A549 (cell line): ENCODE measurements at regions not wholly inside any gene's neighbourhood (a gene's known extent, or its start where the extent isn't known, plus 50 kb on each side); places are given as distances from the start of the nearest gene placed in this dataset.

Experiments used
- ATAC-seq, 2 experiments: fragments of 200-7000 bp in 1 of 2; fragments of >200 bp in 1 of 2; cut with Nextera tagmentation in 1 of 2; cut with Tn5 transposase in 1 of 2; 3 replicates each; pipeline versions ENCODE4 v1.8.0 to v1.9.1; 2018 to 2020; ENCODE audit warnings: mild to moderate bottlenecking in 1 of 2, moderate library complexity in 1 of 2
- CTCF ChIA-PET: fragments of 300-600 bp; sonication (Branson Sonifier 250); formaldehyde crosslinking; extraction: SDS; loops from one replicate; lab custom pipeline; 2021; ENCODE audit warnings: antibody characterized with exemption, inconsistent platforms; lab: Yijun Ruan, JAX
- POLR2A ChIA-PET: fragments of 350-600 bp; formaldehyde crosslinking; extraction: SDS; loops from one replicate; lab custom pipeline; 2021; ENCODE audit warnings: antibody characterized with exemption, inconsistent platforms; lab: Yijun Ruan, JAX
- DNase-seq, 2 experiments: peaks; one replicate each; pipeline versions ENCODE4 v3.0.0 to v3.0.0-alpha.2; 2011 to 2016; ENCODE audit warnings: low read depth in 1 of 2, low spot score in 1 of 2
- FAIRE-seq: peaks from 2 replicates; lab custom pipeline; 2011; peaks lifted over from hg19 to GRCh38; lab: Jason Lieb, UNC
- H3K27ac ChIP-seq, 2 experiments: fragments of >200 bp; sonication (Bioruptor Twin); formaldehyde crosslinking; 3 replicates each; pipeline ENCODE4 v1.5.1; 2016 to 2017
- H3K4me1 ChIP-seq: fragments of >200 bp; sonication (Bioruptor Twin); formaldehyde crosslinking; 3 replicates; pipeline ENCODE4 v1.6.1; 2016
- H3K4me2 ChIP-seq: fragments of >200 bp; sonication (Bioruptor Twin); formaldehyde crosslinking; 3 replicates; pipeline ENCODE4 v1.6.1; 2016
- H3K4me3 ChIP-seq: fragments of >200 bp; sonication (Bioruptor Twin); formaldehyde crosslinking; 3 replicates; pipeline ENCODE4 v1.5.1; 2016
- H3K9me3 ChIP-seq: fragments of >200 bp; sonication (Bioruptor Twin); formaldehyde crosslinking; 3 replicates; pipeline ENCODE4 v1.6.1; 2016
- ATOH8 ChIP-seq: fragments of 250-450 bp; sonication (Bioruptor Pico); IDR thresholded peaks from 2 replicates; pipeline ENCODE4 v1.5.0; 2020; ENCODE audit warnings: low read depth, mild to moderate bottlenecking, moderate library complexity
- BHLHE40 ChIP-seq: IDR thresholded peaks from 2 replicates; pipeline ENCODE4 v1.6.1; 2012; ENCODE audit warnings: low read depth, low read length, inconsistent platforms
- CHD4 ChIP-seq: fragments of 200-600 bp; sonication (generic); IDR thresholded peaks from 2 replicates; pipeline ENCODE4 v1.6.1; 2016; ENCODE audit warnings: antibody characterized with exemption, mild to moderate bottlenecking, borderline replicate concordance
- ELK1 ChIP-seq: fragments of 150-350 bp; IDR thresholded peaks from 2 replicates; pipeline ENCODE4 v1.6.1; 2014; ENCODE audit warnings: low read depth, mild to moderate bottlenecking, low read length
- EP300 ChIP-seq, 2 experiments: fragments of >200 bp; sonication (Bioruptor Twin); formaldehyde crosslinking; IDR thresholded peaks; 2 replicates in 1 of 2; 3 replicates in 1 of 2; pipeline ENCODE4 v1.6.1; 2016 to 2017
- FOXS1 ChIP-seq: fragments of 250-450 bp; sonication (Bioruptor Pico); IDR thresholded peaks from 2 replicates; pipeline ENCODE4 v1.5.0; 2020; ENCODE audit warnings: mild to moderate bottlenecking, moderate library complexity
- GATA3 ChIP-seq: IDR thresholded peaks from 2 replicates; pipeline ENCODE4 v1.6.1; 2012; ENCODE audit warnings: borderline replicate concordance
- HDAC2 ChIP-seq: fragments of 200-600 bp; sonication (generic); IDR thresholded peaks from 2 replicates; pipeline ENCODE4 v1.6.1; 2016
- HMGXB4 ChIP-seq: fragments of 250-450 bp; sonication (Bioruptor Pico); IDR thresholded peaks from 2 replicates; pipeline ENCODE4 v1.5.0; 2021; ENCODE audit warnings: mild to moderate bottlenecking, moderate library complexity, borderline replicate concordance
- HOXB13 ChIP-seq: fragments of 250-450 bp; sonication (Bioruptor Pico); IDR thresholded peaks from 2 replicates; pipeline ENCODE4 v1.5.0; 2020; ENCODE audit warnings: low read depth, mild to moderate bottlenecking, moderate library complexity
- JUN ChIP-seq, 2 experiments: fragments of >200 bp; sonication (Bioruptor Twin); formaldehyde crosslinking; IDR thresholded peaks; 2 replicates in 1 of 2; 3 replicates in 1 of 2; pipeline ENCODE4 v1.6.1; 2016 to 2017
- MAFK ChIP-seq: fragments of 450-650 bp; IDR thresholded peaks from 2 replicates; pipeline ENCODE4 v1.6.1; 2014; ENCODE audit not compliant: partially characterized antibody
- MAX ChIP-seq: IDR thresholded peaks from 2 replicates; pipeline ENCODE4 v1.6.1; 2012
- MYC ChIP-seq: IDR thresholded peaks from 2 replicates; pipeline ENCODE4 v1.6.1; 2012; ENCODE audit warnings: mild to moderate bottlenecking, inconsistent platforms, low read length, improper control_type of control experiment, borderline replicate concordance
- NFE2L2 ChIP-seq: fragments of 150-350 bp; conservative IDR thresholded peaks from 2 replicates; pipeline ENCODE4 v1.6.1; 2014; ENCODE audit warnings: low read length
- NR3C1 ChIP-seq: fragments of >200 bp; sonication (Bioruptor Twin); formaldehyde crosslinking; IDR thresholded peaks from 3 replicates; pipeline ENCODE4 v1.6.1; 2017
- PHF8 ChIP-seq: fragments of 200-600 bp; sonication (generic); IDR thresholded peaks from 2 replicates; pipeline ENCODE4 v1.6.1; 2016; ENCODE audit warnings: low read depth, mild to moderate bottlenecking, antibody characterized with exemption, moderate library complexity, borderline replicate concordance
- POLR2A ChIP-seq: IDR thresholded peaks from 2 replicates; pipeline ENCODE4 v1.6.1; 2012; ENCODE audit warnings: mild to moderate bottlenecking, low read length
- POLR2AphosphoS2 ChIP-seq: conservative IDR thresholded peaks from 2 replicates; pipeline ENCODE4 v1.6.1; 2012; ENCODE audit warnings: low read length, improper control_type of control experiment, inconsistent platforms
- RARB ChIP-seq: fragments of 250-450 bp; sonication (Bioruptor Pico); IDR thresholded peaks from 2 replicates; pipeline ENCODE4 v1.8.0; 2021; ENCODE audit warnings: mild to moderate bottlenecking, moderate library complexity
- RFX5 ChIP-seq: fragments of 450-650 bp; IDR thresholded peaks from 2 replicates; pipeline ENCODE4 v1.7.1; 2014; ENCODE audit warnings: antibody characterized with exemption, mild to moderate bottlenecking, moderate library complexity
- TP53 ChIP-seq: fragments of 250-450 bp; sonication (Bioruptor Pico); IDR thresholded peaks from 2 replicates; pipeline ENCODE4 v1.5.0; 2021; ENCODE audit warnings: mild to moderate bottlenecking, moderate library complexity
- USF2 ChIP-seq: fragments of 450-650 bp; IDR thresholded peaks from 2 replicates; pipeline ENCODE4 v1.6.1; 2014; ENCODE audit warnings: antibody characterized with exemption
- WGBS: methylation state at CpG from one replicate; pipeline ENCODE4 v1.1.6; 2017; ENCODE audit errors: missing lambda C conversion rate; 5-methylcytosine and 5-hydroxymethylcytosine counted together

- TF ChIP-seq ELK1 (no peak), FOXS1 (no peak), MAFK (no peak), EP300 (IDR thresholded peaks at IDR 0.05) (no peak), NR3C1 (no peak), CHD4 (no peak), MYC (no peak), HOXB13 (CRISPR knock-in tag) (no peak)
- TF ChIP-seq, all 56 proteins: peak for 0
These were observed 209.8 kb upstream of the SLIT2 start (continued) for GRCh38 chr4:20041839-20042407.

- Histone ChIP-seq H3K9me3 (no peaks in the 10 kb centered on the region), H3K4me2 (no peak overlapping the region), H3K4me3 (no peak overlapping the region), H3K27ac (no peak overlapping the region), H3K4me1 (no peaks in the 10 kb centered on the region)
- CTCF ChIA-PET: no interaction called here
- TF ChIP-seq USF2: no peak
- no peak for TF ChIP-seq NFE2L2
- no peak for TF ChIP-seq HDAC2
- no peak for FAIRE-seq
- no peak for ATAC-seq
- POLR2A ChIA-PET: no interaction called here
- no peak for DNase-seq
- WGBS: 15% methylated on average over 3 of the region's 3 CpGs
These were observed 214.0 kb upstream of the SLIT2 start for GRCh38 chr4:20037745-20038144.

- TF ChIP-seq POLR2A (no peak), JUN (IDR thresholded peaks at IDR 0.05) (no peak), FOXS1 (no peak), MAX (no peak), NFE2L2 (no peak), HMGXB4 (no peak), TP53 (CRISPR knock-in tag) (no peak), POLR2AphosphoS2 (no peak), GATA3 (no peak), ATOH8 (no peak), RFX5 (no peak), EP300 (IDR thresholded peaks at IDR 0.05) (no peak), BHLHE40 (no peak), RARB (CRISPR knock-in tag) (no peak), PHF8 (no peak)
- Histone ChIP-seq H3K27ac (no peak overlapping the region), H3K4me2 (no peak overlapping the region), H3K4me1 (no peaks in the 10 kb centered on the region), H3K4me3 (no peak overlapping the region), H3K9me3 (no peaks in the 10 kb centered on the region)
- ChIA-PET POLR2A (no interaction called here), CTCF (no interaction called here)
- DNase-seq (no peak), FAIRE-seq (no peak), ATAC-seq (no peak)
These were observed 221.6 kb upstream of the SLIT2 start for GRCh38 chr4:20030108-20030507.
